Inferior parietal cortex (tissue), 1 donor: ENCODE measurements at regions not wholly inside any gene's neighbourhood (a gene's known extent, or its start where the extent isn't known, plus 50 kb on each side); places are given as distances from the start of the nearest gene placed in this dataset.
"Not testable (repeated sequence)": the region's sequence is repeated elsewhere in the genome, so short reads cannot be mapped to it uniquely, and the experiment has no call there.

ENCODE experiments used
- DNase-seq: peaks from one replicate; pipeline ENCODE4 v3.0.0-alpha.2; 2016; ENCODE audit errors: extremely low spot score

DNA sequence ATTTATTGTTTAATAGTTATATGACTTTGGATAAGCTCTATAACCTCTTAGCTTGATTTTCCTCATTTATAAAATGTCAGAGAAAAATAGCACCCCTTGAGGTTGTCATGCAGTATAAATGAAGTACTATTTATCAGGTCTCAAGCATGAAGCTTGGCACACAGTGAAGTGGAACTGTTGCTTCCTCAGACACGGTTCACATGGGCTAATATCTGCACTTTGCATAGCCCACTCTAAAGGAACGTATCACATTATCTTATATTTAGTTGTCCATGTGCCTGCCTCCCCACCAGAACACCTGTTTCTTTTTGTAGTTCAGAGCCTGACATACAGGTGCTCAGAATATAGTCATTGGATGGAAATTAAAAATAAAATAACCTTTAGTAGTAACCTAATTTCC, 273.7 kb downstream of the SOX2 start:
- no peak for DNase-seq

DNA sequence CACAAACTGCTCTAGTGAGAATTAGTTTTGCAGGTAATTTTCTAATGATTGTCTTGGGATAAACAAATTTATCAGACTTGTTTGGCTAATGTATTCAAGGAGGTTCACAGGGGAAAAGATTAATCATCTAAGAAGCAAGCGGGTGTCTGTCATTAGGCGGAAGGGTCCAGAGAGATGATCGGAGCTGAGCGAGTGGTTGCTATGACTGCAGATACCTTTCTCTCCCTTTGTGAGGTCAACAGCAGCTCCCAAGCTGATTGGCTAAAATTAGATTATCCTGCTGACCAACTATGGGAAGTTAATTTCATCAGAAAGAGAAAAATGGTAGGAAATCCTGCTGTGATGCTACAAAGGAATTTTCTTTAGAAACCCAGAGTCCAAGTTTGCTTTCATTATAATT, 276.0 kb downstream of the SOX2 start:
- no peak for DNase-seq

DNA sequence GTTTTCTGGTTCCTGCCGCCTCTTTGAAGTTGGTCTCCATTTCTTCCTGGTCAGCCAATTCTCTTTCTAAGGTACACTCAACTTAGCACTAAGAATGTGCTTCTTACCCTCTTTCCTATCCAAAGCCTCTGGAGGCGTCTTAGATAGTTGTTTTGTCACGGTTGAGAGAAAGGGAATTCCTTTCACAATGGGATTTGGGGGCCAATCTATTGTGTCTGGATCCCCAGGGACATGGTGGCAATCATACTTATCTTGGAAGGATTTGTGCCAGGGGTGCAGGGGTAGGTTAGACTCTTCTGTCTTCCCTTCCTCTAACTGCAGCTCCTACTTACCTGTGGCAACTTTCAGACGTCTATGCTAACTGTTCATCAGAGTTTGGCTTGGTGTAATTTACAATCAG, 287.1 kb downstream of the SOX2 start:
- DNase-seq = no peak

DNA sequence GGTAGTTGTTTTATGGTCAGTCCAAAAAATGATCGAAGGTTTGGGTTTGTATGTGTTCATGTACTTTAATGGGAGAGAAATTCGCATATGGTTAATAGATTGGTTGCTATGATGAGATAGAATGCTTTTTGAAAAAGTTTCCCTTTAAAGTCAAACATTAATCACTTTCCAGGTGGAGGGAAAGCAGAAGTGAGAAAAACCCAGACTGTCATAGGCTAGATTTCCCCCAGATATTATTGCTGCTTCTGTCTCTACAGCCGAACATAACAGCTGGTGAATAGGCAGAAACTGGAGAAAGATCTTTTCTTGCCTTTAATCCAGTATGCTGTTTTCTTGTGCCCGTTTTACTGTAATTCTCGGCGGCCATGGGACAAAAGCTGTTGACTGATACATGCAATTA, 287.6 kb downstream of the SOX2 start:
- DNase-seq = no peak

DNA sequence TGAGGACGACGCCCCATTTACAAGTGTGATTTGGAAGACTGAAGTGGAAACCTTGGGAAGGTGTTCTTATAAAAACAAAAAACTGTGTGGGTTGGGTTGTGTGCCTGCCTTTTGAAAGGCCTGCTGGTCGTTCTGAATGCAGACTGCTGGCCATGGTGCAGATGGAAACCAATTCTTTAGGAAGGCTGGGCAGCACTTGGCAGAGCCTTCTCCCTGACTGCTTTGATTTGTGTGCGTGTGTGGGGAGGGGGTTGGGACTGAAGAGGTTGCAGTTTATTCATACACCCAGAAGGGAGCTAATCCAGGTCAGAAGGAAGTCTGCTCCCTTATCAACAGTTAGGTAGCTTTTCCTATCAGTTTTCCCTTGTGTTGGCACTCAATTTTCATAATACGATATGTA, 288.7 kb downstream of the SOX2 start:
- DNase-seq = no peak

DNA sequence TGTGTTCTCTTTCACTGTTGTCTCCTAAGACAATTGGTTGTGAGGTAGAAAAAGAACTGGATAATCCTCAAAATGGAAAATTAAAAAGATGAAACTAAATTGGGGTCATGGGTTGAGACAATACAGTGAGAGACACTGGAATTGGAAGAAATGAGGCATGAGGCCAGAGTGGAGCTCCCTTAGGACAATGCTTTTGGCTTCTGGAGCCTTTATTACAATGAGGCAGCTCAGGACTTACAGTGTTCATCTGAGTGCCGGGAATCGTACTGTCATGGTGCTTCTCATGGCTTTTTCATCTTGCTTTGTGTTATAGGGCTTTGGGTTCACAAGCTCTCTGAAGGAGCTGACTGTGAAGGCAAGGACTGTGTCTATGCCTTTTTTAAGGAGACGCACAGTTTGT, 293.5 kb downstream of the SOX2 start:
- DNase-seq = no peak

DNA sequence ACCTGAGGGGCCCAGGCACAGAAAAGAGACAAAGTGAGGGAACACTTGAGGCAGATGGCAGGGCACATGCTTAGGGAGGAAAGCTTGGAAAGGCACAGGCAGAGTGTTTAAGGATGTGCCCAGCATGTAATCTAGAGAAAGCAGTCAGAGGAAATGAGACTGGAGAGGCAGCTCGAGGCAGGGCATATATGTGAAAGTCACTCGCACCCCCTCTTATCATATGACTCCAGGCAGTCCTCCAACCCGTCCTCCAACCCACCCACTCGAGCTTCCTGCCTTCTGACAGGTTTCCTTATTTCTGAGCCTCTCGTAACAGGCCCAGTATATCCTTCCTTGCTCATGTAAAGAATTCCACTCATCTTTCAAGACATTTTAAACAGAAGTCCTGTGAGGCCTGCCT, 294.0 kb downstream of the SOX2 start:
- no peak for DNase-seq

DNA sequence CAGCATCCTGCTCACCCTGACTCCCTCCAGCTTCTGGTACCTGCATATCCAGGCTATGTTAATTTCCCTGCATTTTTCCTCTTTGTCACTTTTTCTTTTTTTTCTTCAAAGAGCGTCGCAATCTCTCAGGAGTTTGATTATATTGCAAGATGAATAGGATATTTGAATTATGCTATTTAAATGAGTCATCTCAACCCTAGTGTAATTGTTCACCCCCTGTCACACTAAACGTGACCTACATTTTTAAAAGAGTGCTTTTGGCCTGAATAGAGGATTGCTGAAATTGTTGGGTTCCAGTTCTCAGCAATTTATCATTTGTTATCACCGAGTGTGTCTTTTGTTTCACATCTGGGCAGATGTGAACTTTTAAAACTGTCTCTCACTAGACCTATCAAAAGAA, 294.7 kb downstream of the SOX2 start:
- DNase-seq = no peak

DNA sequence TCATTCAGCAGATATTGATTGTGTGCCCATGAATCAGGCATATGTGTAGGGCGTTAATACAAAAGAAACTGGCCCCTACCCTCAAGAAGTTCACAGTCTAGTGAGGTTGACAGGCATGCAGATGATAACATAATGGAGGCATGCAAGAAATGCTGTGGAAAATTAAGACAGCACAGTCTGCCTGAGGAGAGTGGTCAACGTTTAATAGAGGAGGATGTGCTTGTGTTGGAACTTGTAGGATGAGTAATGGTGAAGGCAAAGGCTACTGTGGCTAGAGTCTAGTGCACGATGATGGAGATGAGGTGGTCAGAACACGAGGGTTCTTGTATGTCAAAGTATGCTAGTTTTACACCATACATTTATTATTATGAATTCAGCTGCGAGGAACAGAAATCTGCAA, 295.7 kb downstream of the SOX2 start:
- no peak for DNase-seq

DNA sequence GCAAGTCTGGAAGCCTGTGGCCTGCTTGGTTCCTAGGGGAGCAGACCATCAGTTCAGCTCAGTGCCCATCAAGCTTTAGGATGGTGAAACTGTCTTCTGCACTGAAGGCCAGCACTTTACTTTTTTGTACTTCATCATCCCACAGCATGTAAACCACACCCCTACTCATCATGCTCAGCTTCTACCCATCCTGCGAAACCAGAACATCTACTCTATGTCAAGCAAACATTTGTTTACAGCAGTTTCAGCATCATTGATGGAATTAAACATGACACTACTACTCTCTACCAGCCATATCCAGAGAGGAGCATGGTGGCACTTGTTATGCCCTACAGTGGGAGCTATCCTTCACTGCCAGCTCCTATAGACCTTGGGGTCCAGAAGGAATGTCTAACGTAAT, 306.6 kb downstream of the SOX2 start:
- DNase-seq = no peak

DNA sequence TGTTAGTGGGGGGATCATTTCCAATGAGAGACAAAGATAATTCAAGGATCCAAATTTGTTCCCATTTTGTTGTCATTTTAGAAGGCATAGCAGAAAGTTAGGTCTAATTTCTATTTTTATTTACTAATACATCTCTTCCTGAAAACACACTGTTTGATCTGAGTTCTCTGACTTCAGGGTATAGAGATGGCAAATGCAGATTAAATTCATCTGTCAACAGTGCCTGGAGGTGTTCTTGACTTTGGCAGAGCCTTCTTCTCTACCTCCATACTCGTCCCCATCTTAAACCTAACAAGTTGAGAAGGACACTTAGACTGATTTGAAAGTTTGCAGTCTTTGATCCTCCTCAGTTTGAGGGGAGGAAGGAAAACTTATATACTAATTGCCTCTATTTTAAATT, 308.2 kb downstream of the SOX2 start:
- DNase-seq = no peak

DNA sequence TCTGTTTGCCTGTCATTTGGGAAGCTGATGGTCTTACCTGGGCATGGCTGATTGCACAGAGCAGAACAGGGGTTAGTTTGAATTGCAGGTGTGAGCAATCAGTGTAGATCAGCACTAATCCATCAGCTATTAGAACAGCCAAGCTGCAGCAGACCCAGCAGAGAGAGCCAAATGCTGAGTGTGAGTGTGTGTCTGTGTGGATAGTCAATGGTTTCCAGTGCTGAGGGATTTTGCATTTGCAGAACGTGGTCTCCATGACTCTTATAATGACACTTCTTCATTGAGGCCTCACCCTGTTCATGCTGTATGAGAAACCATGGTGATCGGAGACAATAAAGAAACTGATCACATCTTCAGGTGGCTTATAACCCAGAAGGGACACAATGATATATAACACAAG, 312.1 kb downstream of the SOX2 start:
- no peak for DNase-seq

DNA sequence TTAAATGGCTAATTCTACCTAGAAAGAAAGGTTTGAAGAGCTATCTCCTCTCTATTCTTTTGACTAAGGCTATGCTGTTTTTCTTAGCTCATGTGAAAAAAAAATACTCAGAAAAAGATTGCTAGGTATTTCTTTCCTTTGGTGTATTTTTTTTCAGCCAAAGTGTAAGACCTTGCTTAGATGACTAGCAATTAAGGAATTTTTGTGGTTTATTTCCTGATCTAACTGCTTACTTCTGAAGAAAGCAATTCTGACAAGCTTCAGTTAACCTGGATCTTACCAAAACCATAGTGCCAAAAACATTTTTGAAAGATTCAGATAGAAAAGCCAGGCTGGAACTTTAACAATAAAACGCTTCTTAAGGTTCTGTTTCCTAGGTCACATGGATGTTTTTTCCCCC, 315.6 kb downstream of the SOX2 start:
- no peak for DNase-seq

DNA sequence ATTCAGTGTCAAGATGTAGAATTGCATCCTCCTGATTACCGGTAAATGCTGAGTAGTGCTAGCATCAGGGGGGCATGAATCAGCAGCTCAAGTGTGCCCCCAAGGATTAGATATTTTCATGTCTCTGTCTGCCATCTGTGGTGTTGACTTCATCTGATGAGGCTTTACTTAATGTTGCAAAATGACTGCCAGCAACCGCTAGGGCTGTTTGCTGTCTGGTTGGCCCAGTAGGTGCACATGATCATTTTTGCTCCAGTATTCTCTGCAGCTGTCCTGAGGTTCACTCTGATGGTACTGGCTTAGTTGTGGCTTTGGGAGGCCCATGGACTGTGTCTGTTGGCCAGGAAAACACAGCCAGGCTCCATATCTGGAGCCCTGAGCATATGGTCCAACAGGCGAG, 316.4 kb downstream of the SOX2 start:
- DNase-seq = no peak

DNA sequence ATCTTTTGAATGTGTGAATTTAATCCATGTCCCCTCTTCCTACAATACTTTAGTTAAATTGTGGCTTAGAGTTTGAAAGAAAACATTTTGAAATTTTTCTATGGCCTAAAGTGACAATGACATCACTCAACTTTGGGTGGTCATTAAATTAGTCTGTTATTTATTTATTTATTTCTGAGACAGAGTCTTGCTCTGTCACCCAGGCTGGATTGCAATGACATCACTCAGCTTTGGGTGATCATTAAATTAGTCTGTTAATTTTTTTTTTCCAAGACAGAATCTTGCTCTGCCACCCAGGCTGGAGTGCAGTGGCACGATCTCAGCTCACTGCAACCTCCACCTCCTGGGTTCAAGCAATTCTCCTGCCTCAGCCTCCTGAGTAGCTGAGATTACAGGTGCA, 322.5 kb downstream of the SOX2 start:
- DNase-seq = not testable (repeated sequence)

DNA sequence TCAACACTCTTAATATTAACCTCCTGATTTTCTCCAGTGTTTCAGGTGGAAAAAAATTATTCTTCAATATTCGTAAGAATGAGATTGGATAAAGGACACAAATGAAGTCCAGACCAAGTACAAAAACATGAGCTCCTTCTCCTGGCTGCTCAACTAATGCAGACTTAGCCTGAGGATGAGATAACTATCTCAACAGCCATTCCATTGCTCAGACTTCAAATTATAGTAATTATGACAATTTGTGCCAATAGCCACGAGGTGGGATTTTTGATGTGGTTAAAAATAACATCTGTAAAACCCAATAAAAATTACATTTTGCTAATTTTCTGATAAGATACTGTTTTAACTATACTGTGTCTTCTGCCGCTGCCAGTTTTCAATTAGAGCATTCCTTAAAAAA, 323.6 kb downstream of the SOX2 start:
- no peak for DNase-seq

DNA sequence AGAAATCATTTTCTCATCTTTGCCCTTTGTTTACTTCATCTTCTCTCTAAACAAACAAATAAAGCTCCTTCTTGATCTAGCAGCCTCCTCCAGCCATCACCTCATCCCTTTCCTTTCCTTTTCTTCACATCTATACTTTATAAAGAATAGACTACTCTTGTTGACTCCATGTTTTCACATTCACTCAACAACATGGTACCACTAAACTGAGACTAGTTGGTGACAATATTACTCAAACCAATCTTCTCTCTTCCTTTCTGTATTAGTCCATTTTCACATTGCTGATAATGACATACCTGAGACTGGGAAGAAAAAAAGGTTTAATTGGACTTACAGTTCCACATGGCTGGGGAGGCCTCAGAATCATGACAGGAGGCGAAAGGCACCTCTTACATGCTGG, 324.7 kb downstream of the SOX2 start:
- DNase-seq = no peak

DNA sequence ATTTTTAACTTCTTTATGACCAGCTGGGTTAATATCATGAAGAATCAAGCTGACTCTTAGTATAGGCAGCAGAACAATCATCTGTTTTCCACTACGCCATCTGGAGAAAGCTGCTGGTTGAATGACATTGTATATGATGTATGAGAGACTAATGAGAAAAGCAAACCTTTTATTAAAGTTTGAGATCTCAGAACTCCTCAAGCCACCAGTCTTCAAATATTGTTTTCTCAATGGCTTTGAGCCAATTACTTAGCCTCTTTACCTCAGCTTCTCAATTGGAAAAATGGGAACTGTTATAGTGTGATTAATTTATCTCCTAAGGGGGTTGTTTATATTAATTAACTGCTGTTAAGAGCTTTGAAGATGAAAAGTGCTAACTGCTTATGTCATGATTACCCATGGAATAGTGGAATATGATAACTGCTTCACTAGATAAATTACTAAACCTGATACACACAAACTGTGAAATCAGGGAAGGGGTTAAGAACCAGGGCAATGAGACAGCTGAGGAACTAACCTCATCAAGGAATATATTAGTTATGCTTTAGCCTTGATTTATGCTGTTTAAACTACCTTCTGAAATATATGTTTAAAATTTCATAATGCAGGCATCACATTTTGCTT, 330.1 kb downstream of the SOX2 start:
- no peak for DNase-seq

DNA sequence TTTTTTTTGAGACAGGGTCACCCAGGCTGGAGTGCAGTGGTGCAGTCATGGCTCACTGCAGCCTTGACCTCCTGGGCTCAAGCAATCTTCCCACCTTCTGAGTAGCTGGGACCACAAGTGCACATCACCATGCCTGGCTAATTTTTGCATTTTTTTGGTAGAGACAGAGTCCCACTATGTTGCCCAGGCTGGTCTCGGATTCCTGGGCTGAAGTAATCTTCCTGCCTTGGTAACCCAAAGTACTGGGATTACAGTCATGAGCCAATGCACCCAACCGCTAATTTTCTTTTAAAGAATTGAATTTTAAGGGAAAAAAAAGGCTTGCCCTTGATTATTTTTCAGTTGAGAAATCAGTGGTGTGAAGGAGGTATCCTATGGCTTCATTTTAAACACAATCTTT, 334.0 kb downstream of the SOX2 start:
- DNase-seq = no peak

DNA sequence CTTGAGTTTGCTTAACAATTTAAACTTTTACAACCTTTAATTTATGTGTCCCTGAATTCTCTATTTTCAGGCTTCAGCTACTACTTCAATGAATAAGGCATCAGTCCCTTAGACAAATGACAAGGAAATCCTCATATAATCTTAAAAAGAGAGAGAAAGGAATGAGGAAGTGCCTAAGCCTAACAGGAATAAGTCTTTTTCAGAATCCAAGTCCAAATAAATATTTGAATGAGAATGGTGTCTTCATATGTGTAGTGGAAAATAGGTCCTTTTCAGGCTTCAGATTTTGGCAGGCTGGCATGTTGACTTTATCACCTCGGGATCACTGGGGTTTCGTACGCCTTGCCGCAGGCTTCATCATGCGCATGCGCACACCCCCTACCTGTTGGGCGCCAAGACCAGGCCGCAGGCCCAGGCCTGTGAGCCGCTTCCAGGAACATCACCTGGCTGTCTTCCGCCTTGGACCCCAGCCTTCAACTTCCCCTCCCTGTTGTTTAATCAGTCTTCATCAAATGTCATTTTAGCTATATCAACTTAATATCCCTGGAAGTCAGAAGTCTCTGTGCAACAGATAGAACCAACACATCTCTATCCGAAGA, 334.5 kb downstream of the SOX2 start:
- DNase-seq = no peak

DNA sequence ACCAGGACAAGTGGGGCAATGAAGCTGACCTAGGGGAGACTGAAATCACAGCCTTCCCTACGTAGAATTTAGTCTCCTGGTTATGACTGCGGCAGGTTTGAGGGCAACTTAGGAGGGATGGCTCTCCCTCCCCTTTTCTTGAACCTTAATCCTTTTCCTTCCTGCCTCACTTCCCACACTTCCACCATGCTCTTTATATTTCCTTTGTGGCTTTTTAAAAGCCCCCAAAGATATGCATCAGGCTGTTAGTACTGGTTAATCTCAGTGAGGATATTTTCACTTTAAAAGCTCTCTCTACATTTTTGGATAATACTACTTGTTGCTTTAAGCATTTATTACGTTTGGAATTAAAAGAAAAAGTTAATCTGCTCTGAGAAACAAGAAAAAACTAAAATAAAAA, 339.2 kb downstream of the SOX2 start:
- DNase-seq = no peak

DNA sequence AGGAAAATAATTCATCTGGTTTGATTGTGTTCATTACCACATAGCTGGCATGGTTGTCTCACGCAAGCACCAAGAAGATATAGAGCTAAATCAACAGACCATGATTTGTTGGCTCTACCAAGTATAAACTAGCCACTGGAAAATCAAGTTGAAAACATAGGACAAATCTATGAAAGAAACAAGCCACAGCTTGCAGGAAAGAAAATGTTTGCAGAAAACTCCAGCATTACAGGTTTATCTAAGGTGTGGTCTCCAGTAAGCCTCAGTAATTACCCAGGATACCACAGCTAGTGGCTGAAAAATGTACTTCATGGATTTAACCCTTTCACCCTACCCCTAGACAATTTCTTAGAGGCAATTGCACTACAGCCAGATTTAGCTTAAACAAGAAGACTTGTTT, 340.6 kb downstream of the SOX2 start:
- DNase-seq = no peak

DNA sequence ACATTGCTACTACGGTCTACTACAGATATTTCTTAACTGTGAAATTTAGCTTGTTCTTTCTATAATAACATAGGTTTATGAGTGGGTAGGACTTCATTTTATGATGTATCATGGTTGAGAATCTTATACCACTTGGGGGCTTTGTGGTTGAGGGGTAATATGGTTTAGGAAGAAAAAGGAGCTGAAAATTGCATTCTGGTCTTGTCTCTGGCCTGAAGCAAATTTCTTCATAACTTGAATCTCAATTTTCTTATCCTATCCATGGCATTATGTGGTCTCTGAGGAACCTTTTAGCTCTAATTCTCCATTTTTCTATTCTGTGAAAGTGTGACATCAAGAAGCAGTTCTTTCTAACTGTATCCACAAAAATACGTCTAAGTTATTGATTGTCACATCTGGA, 341.0 kb downstream of the SOX2 start:
- DNase-seq = no peak

DNA sequence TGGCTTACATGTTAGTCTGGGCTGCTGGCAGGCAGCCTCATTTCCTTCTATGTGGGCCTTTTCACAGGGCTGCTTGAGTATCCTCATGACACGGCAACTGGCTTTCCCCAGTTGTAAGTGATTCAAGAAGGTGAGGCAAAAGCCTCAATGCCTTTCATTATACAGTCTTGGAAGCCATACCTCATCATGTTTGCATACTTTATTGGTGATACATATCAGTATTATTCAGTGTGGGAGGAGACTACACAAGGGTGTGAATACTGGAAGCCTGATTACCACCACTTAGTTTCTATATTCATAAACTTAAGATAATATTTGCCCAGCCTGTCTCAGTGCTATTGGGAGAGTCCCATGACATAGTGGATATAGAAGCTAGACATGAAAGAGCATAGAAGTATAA, 346.8 kb downstream of the SOX2 start:
- no peak for DNase-seq
